ENCODE measurements at regions not wholly inside any gene's neighbourhood (a gene's known extent, or its start where the extent isn't known, plus 50 kb on each side); places are given as distances from the start of the nearest gene placed in this dataset.

DNA sequence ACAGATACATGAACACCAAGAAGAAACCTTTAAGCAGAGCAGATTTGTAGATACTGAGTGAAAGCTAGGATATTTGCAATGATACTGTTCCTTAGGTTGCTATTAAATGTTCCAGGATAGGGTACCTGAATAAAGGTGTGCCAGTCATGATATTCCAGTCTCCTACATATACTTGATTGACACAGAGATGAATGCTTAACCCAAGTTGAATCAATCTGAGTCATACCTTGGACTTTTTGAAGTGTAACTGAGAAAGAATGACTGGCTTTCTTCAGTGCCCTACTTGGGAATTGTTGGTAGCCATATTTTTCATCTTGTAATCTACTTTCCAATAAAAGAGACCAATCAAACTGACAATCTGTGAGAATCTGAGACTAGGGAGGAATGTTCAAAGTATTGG is 805.7 kb upstream of the GHITM start:
- TF ChIP-seq, protein P1, sequence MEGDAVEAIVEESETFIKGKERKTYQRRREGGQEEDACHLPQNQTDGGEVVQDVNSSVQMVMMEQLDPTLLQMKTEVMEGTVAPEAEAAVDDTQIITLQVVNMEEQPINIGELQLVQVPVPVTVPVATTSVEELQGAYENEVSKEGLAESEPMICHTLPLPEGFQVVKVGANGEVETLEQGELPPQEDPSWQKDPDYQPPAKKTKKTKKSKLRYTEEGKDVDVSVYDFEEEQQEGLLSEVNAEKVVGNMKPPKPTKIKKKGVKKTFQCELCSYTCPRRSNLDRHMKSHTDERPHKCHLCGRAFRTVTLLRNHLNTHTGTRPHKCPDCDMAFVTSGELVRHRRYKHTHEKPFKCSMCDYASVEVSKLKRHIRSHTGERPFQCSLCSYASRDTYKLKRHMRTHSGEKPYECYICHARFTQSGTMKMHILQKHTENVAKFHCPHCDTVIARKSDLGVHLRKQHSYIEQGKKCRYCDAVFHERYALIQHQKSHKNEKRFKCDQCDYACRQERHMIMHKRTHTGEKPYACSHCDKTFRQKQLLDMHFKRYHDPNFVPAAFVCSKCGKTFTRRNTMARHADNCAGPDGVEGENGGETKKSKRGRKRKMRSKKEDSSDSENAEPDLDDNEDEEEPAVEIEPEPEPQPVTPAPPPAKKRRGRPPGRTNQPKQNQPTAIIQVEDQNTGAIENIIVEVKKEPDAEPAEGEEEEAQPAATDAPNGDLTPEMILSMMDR (IDR thresholded peaks at IDR 0.05; ENCODE audit: low read length) = no peak
- no peak for TF ChIP-seq EZH2 (IDR thresholded peaks at IDR 0.05; ENCODE audit: borderline replicate concordance, low read length)
- H3F3A ChIP-seq (ENCODE audit: insufficient read depth, low read length) = no peaks in the 10 kb centered on the region
- H3K4me1 ChIP-seq (ENCODE audit: insufficient read depth, low read length, severe bottlenecking) = no peaks in the 10 kb centered on the region
- H3K27me3 ChIP-seq (ENCODE audit: insufficient read depth, low read length) = no peaks in the 10 kb centered on the region
- no peak overlapping the region for H3K27ac ChIP-seq (ENCODE audit: low read depth, low read length, poor library complexity, severe bottlenecking)
- no peaks in the 10 kb centered on the region for H3K79me2 ChIP-seq (ENCODE audit: insufficient read depth, low read length)
- H3K4me3 ChIP-seq (ENCODE audit: low read depth, low read length, poor library complexity, severe bottlenecking) = no peak overlapping the region
- no peak overlapping the region for H3K9ac ChIP-seq (ENCODE audit: low read length)
- no peak overlapping the region for H3K4me2 ChIP-seq (ENCODE audit: low read length)
- no peak overlapping the region for H2AFZ ChIP-seq (ENCODE audit: low read length)
- H3K9me3 ChIP-seq (ENCODE audit: low read length) = no peaks in the 10 kb centered on the region
- no peaks in the 10 kb centered on the region for H3K36me3 ChIP-seq (ENCODE audit: insufficient read depth, low read length)
- H3K9me2 ChIP-seq (ENCODE audit: low read depth, low read length) = no peaks in the 10 kb centered on the region
- H4K20me1 ChIP-seq (ENCODE audit: insufficient read depth, low read length) = no peaks in the 10 kb centered on the region

DNA sequence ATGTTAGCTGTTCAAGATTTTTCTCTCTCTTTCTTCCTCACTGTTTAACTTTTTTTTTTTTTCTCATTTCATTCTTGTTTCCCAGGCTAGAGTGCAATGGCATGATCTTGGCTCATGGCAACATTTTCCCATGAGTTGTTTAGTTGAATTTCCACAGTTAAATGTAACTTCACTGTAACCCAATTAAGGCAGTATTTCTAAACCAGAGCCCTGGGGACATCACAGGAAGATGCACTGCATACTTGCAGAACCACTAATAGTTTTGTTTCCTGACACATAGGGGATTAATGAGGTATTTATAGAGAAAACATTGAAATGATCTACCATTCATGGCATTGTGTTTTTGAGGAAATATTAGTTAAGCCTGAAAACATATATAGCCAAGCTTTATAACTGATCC is 795.6 kb upstream of the GHITM start:
- H3K27ac ChIP-seq (ENCODE audit: low read depth, low read length, poor library complexity, severe bottlenecking) = no peak overlapping the region
- no peak overlapping the region for H3K4me2 ChIP-seq (ENCODE audit: low read length)
- H3K9me2 ChIP-seq (ENCODE audit: low read depth, low read length) = no peaks in the 10 kb centered on the region
- no peaks in the 10 kb centered on the region for H3K36me3 ChIP-seq (ENCODE audit: insufficient read depth, low read length)
- H2AFZ ChIP-seq (ENCODE audit: low read length) = no peak overlapping the region
- H3K9ac ChIP-seq (ENCODE audit: low read length) = no peak overlapping the region
- TF ChIP-seq, protein P1 (IDR thresholded peaks at IDR 0.05; ENCODE audit: low read length) = no peak
- no peak for TF ChIP-seq EZH2 (IDR thresholded peaks at IDR 0.05; ENCODE audit: borderline replicate concordance, low read length)
- H4K20me1 ChIP-seq (ENCODE audit: insufficient read depth, low read length) = no peaks in the 10 kb centered on the region
- H3K79me2 ChIP-seq (ENCODE audit: insufficient read depth, low read length) = no peaks in the 10 kb centered on the region
- H3K4me3 ChIP-seq (ENCODE audit: low read depth, low read length, poor library complexity, severe bottlenecking) = no peak overlapping the region
- no peaks in the 10 kb centered on the region for H3K27me3 ChIP-seq (ENCODE audit: insufficient read depth, low read length)
- no peaks in the 10 kb centered on the region for H3K4me1 ChIP-seq (ENCODE audit: insufficient read depth, low read length, severe bottlenecking)
- H3F3A ChIP-seq (ENCODE audit: insufficient read depth, low read length) = no peaks in the 10 kb centered on the region
- no peaks in the 10 kb centered on the region for H3K9me3 ChIP-seq (ENCODE audit: low read length)

DNA sequence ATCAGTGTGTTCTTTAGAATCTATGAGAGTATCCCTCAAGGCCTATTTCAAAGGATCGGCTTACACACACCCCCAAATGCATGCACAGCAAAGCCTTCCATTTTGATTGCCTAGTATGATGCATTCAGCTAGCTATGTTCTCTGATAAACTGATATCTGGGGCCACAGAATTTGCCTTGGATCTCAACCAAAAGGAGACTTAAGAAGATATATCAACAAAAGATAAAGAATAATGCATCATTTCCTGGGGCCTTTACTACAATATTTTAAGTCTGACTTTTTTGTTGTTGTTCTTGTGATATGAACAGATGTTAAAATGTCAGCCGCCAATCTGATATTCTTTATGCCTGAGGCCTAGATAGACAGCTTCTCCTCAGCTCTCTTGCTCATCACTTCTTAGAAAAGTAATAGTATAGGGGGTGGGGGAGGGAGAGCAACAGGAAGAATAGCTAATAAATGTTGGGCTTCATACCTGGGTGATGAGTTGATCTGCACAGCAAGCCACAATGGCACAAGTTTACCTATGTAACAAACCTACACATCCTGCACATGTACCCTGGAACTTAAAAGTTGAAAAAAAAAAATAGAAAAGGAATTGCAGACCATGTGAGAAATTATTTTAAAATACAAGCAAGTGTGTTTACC is 792.9 kb upstream of the GHITM start:
- no peaks in the 10 kb centered on the region for H3K9me2 ChIP-seq (ENCODE audit: low read depth, low read length)
- H3K9ac ChIP-seq (ENCODE audit: low read length) = no peak overlapping the region
- no peak overlapping the region for H3K4me3 ChIP-seq (ENCODE audit: low read depth, low read length, poor library complexity, severe bottlenecking)
- H3K36me3 ChIP-seq (ENCODE audit: insufficient read depth, low read length) = no peaks in the 10 kb centered on the region
- H3K27ac ChIP-seq (ENCODE audit: low read depth, low read length, poor library complexity, severe bottlenecking) = no peak overlapping the region
- H3F3A ChIP-seq (ENCODE audit: insufficient read depth, low read length) = no peaks in the 10 kb centered on the region
- no peaks in the 10 kb centered on the region for H3K4me1 ChIP-seq (ENCODE audit: insufficient read depth, low read length, severe bottlenecking)
- H3K9me3 ChIP-seq (ENCODE audit: low read length) = no peaks in the 10 kb centered on the region
- no peak for TF ChIP-seq EZH2 (IDR thresholded peaks at IDR 0.05; ENCODE audit: borderline replicate concordance, low read length)
- TF ChIP-seq, protein P1 (IDR thresholded peaks at IDR 0.05; ENCODE audit: low read length) = no peak
- H3K79me2 ChIP-seq (ENCODE audit: insufficient read depth, low read length) = no peaks in the 10 kb centered on the region
- H4K20me1 ChIP-seq (ENCODE audit: insufficient read depth, low read length) = no peaks in the 10 kb centered on the region
- no peak overlapping the region for H2AFZ ChIP-seq (ENCODE audit: low read length)
- no peaks in the 10 kb centered on the region for H3K27me3 ChIP-seq (ENCODE audit: insufficient read depth, low read length)
- no peak overlapping the region for H3K4me2 ChIP-seq (ENCODE audit: low read length)

Measured in OCI-LY1 (cell line).